BLaER1 treated with 17β-estradiol and CSF1 and Interleukin-3, amounts not matched to agents 10 nM and 100 nM (cell line): ENCODE measurements at regions not wholly inside any gene's neighbourhood (a gene's known extent, or its start where the extent isn't known, plus 50 kb on each side); places are given as distances from the start of the nearest gene placed in this dataset.

Source experiments
- H3K27ac ChIP-seq, 11 experiments: shearing (Covaris generic); formaldehyde crosslinking; 2 replicates each; pipeline ENCODE4 v1.8.1; 2022
- H3K27me3 ChIP-seq, 11 experiments: shearing (Covaris generic); formaldehyde crosslinking; 2 replicates each; pipeline ENCODE4 v1.8.1; 2022
- H3K36me3 ChIP-seq, 11 experiments: shearing (Covaris generic); formaldehyde crosslinking; 2 replicates each; pipeline ENCODE4 v1.8.1; 2022
- H3K4me1 ChIP-seq, 10 experiments: shearing (Covaris generic); formaldehyde crosslinking; 2 replicates each; pipeline ENCODE4 v1.8.1; 2022
- H3K4me2 ChIP-seq, 11 experiments: shearing (Covaris generic); formaldehyde crosslinking; 2 replicates each; pipeline ENCODE4 v1.8.1; 2022
- H3K4me3 ChIP-seq, 10 experiments: shearing (Covaris generic); formaldehyde crosslinking; 2 replicates each; pipeline ENCODE4 v1.8.1; 2022
- H3K9ac ChIP-seq, 11 experiments: shearing (Covaris generic); formaldehyde crosslinking; 2 replicates each; pipeline ENCODE4 v1.8.1; 2022
- H3K9me3 ChIP-seq, 11 experiments: shearing (Covaris generic); formaldehyde crosslinking; replicated peaks in 1 of 11; 2 replicates each; pipeline ENCODE4 v1.8.1; 2022
- H4K20me1 ChIP-seq, 11 experiments: shearing (Covaris generic); formaldehyde crosslinking; 2 replicates each; pipeline ENCODE4 v1.8.1; 2022
- Cebpa-rat ChIP-seq, 11 experiments: shearing (Covaris generic); IDR thresholded peaks; 2 replicates each; pipeline ENCODE4 v1.8.1; 2022

GRCh38 chr19:27750391-27751043 lies 1462.4 kb downstream of the UQCRFS1 start:
- Histone ChIP-seq H3K27me3 (no peaks in the 10 kb centered on the region), H4K20me1 (peaks cover 0 to 5% (median 0%) of the 10 kb centered on the region in 11 experiments; a peak in 1 of 22 replicates), H3K4me3 (no peak overlapping the region), H3K36me3 (peaks cover 0 to 8% (median 0%) of the 10 kb centered on the region in 11 experiments; a peak in 4 of 22 replicates), H3K4me2 (no peak overlapping the region), H3K9me3 (peaks cover 8 to 27% (median 20%) of the 10 kb centered on the region in 11 experiments; a peak in 18 of 22 replicates), H3K4me1 (no peaks in the 10 kb centered on the region), H3K9ac (no peak overlapping the region), H3K27ac (no peak overlapping the region)
- TF ChIP-seq Cebpa-rat (IDR thresholded peaks at IDR 0.05): no peak

DNA sequence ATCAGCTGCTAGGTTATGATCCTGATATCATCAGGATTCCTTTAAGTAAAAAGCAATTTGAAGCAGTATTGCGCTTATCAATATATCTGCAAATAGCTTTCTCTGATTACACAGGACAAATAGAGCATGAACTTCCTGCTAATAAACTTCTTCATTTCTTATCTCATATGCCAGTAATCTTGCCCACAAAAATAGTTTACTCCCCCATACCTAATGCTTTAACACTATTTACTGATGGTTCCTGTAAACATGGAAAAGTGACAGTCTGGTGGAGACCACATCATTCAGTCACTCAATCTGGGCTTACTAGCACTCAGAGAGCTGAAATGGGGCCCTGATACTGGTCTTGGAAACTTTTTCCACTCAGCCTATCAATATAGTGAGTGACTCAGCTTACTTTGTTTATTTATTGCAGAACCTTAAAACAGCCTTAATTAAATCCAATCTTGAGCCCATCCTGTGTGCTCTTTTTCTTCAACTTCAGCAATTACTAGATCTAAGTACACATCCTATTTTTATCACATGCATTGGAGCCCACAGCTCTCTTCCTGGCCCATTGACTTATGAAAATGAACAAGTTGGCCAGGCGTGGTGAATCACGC lies 1464.3 kb downstream of the UQCRFS1 start:
- TF ChIP-seq Cebpa-rat (IDR thresholded peaks at IDR 0.05): no peak

DNA sequence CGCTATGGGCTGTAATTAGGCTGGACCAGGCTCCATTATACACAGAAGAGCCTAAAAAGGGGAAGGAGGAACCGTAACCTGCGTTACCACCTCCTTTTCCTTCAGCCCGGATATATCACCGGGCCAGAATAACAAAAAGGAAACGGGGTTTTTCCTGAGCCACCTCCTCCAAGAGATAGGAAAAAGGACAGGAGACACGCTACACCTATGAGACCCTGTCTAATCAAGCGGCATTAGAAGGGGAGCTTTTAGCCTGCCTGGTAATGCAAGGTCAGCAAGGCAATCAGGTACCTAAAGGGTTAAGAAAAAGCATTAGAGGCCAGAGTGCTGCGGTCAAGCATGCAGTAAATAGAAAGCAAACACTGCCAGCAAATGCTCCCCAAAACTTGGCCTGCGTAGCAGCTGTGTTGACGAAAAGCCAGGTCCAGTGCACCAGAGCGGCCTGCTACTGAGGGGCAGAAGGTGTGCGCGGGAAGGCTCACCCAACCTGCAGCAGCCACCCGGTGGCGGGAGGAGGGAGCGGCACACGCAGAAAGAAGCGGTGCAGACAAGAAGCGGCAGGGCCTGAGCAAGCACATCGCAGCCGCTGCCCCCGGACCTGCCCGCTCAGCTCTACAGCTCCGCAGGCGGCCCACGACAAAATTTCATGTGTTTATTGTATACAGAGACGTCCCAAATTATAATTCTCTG lies 1466.1 kb downstream of the UQCRFS1 start:
- Histone ChIP-seq H3K9me3 (peaks cover 8 to 43% (median 25%) of the 10 kb centered on the region in 11 experiments; a peak in 18 of 22 replicates), H4K20me1 (peaks cover 0 to 5% (median 0%) of the 10 kb centered on the region in 11 experiments; a peak in 1 of 22 replicates), H3K4me1 (no peaks in the 10 kb centered on the region), H3K9ac (no peak overlapping the region), H3K4me2 (no peak overlapping the region), H3K36me3 (peaks cover 6 to 22% (median 12%) of the 10 kb centered on the region in 11 experiments; a peak in 13 of 22 replicates), H3K4me3 (no peak overlapping the region), H3K27ac (no peak overlapping the region), H3K27me3 (no peaks in the 10 kb centered on the region)
- TF ChIP-seq Cebpa-rat (IDR thresholded peaks at IDR 0.05): no peak

More for the DNA sequence above, 1464.3 kb downstream of the UQCRFS1 start:
- no peaks in the 10 kb centered on the region for H3K4me1 ChIP-seq
- H3K9ac ChIP-seq: no peak overlapping the region
- H3K9me3 ChIP-seq: peaks cover 8 to 33% (median 21%) of the 10 kb centered on the region in 11 experiments; a peak in 18 of 22 replicates
- no peaks in the 10 kb centered on the region for H3K27me3 ChIP-seq
- peaks cover 0 to 5% (median 0%) of the 10 kb centered on the region in 11 experiments; a peak in 1 of 22 replicates for H4K20me1 ChIP-seq
- no peak overlapping the region for H3K4me3 ChIP-seq
- no peak overlapping the region for H3K27ac ChIP-seq
- H3K36me3 ChIP-seq: peaks cover 0 to 22% (median 8%) of the 10 kb centered on the region in 11 experiments; a peak in 12 of 22 replicates
- no peak overlapping the region for H3K4me2 ChIP-seq

DNA sequence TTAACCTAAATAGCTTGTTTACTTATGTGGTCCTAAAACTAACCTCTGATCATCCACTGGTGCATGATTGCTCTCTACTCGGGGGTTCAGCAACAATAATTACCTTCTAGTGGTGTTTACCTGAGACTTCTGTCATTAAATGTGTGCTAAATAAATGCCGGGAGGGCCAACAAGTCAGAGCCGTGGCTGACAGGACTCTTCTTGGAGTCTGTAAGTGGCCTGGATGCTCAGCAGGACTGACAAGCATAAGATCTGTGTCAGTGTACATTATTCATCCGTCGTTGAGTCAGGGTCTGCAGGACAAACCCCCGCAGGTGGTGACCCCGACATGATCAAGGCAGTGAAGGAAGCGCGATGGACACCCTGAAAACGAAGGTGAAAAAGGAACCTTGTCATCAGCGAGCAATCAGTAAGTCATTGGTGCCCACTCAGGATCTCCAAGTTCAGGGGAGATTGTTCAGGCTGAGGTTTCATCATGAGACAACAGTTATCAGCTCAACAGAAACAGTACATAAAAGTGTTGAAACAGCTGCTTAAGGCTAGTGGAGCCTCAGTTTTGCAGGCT lies 1466.9 kb downstream of the UQCRFS1 start:
- H3K27me3 ChIP-seq: no peaks in the 10 kb centered on the region
- H3K4me2 ChIP-seq: no peak overlapping the region
- no peak overlapping the region for H3K9ac ChIP-seq
- H3K27ac ChIP-seq: no peak overlapping the region
- peaks cover 6 to 22% (median 13%) of the 10 kb centered on the region in 11 experiments; a peak in 14 of 22 replicates for H3K36me3 ChIP-seq
- no peaks in the 10 kb centered on the region for H3K4me1 ChIP-seq
- no peak overlapping the region for H3K4me3 ChIP-seq
- no peak for TF ChIP-seq Cebpa-rat (IDR thresholded peaks at IDR 0.05)
- H4K20me1 ChIP-seq: peaks cover 0 to 5% (median 0%) of the 10 kb centered on the region in 11 experiments; a peak in 1 of 22 replicates
- H3K9me3 ChIP-seq: peaks cover 8 to 46% (median 25%) of the 10 kb centered on the region in 11 experiments; a peak in 18 of 22 replicates

DNA sequence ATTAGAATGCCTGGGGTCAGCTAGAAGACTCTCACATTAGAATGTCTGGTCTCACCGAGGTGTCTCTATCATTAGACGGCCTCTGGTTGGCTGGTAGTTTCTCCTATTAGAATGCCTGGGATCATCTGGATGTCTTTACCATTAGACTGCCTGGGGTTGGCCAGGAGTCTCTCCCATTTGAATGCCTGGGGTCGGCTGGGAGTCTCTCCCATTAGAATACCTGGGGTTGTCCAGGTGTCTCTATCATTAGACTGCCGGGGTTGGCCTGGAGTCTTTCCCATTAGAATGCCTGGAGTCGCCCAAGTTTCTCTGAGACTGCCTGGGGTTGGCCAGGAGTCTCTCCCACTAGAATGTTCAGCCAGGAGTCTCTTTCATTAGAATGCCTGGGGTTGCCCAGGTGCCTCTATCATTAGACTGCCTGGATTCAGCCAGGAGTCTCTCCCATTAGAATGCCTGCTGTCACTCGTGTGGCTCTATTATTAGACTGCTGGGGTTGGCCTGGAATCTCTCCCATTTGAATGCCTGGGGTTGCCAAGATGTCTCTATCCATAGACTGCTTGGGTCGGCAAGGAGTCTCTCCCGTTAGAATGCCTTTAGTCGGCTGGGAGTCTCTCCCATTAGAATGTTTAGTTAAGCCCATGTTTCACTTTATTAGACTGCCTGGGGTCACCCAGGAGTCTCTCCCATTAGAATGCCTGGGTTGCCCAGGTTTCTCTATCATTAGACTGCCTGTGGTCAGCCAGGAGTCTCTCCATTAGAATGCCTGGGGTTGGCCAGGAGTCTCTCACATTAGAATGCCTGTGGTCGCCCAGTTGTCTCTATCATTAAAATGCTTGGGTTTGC lies 1467.8 kb downstream of the UQCRFS1 start:
- TF ChIP-seq Cebpa-rat (IDR thresholded peaks at IDR 0.05): no peak
- Histone ChIP-seq H3K4me1 (no peaks in the 10 kb centered on the region), H3K36me3 (peaks cover 6 to 26% (median 17%) of the 10 kb centered on the region in 11 experiments; a peak in 15 of 22 replicates), H3K4me2 (no peak overlapping the region), H3K4me3 (no peak overlapping the region), H3K9me3 (peaks cover 10 to 54% (median 30%) of the 10 kb centered on the region in 11 experiments; a peak in 18 of 22 replicates), H3K9ac (no peak overlapping the region), H3K27me3 (no peaks in the 10 kb centered on the region), H4K20me1 (no peaks in the 10 kb centered on the region), H3K27ac (no peak overlapping the region)

DNA sequence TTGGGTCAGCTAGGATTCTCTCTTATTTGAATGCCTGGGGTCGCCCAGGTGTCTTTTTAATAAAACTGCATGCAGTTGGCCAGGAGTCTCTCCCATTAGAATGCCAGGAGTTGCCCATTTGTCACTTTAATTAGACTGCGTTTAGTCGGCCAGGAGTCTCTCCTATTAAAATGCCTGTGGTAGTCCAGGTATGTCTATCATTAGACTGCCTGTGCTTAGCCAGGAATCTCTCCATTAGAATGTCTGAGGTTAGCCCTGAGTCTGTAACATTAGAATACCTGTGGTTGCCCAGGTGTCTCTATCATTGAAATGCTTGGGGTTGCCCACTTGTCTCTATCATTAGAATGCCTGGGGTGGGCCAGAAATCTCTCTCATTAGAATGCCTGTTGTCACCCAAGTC lies 1470.9 kb downstream of the UQCRFS1 start:
- H3K4me1 ChIP-seq: no peaks in the 10 kb centered on the region
- H3K9me3 ChIP-seq: peaks cover 7 to 59% (median 38%) of the 10 kb centered on the region in 11 experiments; a peak in 17 of 22 replicates
- H3K4me2 ChIP-seq: no peak overlapping the region
- TF ChIP-seq Cebpa-rat (IDR thresholded peaks at IDR 0.05): no peak
- no peak overlapping the region for H3K4me3 ChIP-seq
- H3K27me3 ChIP-seq: no peaks in the 10 kb centered on the region
- H3K36me3 ChIP-seq: peaks cover 5 to 51% (median 39%) of the 10 kb centered on the region in 11 experiments; a peak in 21 of 22 replicates
- no peak overlapping the region for H3K9ac ChIP-seq
- no peak overlapping the region for H3K27ac ChIP-seq
- H4K20me1 ChIP-seq: no peaks in the 10 kb centered on the region

- no peak overlapping the region for H3K4me3 ChIP-seq
- no peak for TF ChIP-seq Cebpa-rat (IDR thresholded peaks at IDR 0.05)
- H3K9ac ChIP-seq: no peak overlapping the region
- H3K36me3 ChIP-seq: peaks cover 0 to 58% (median 44%) of the 10 kb centered on the region in 11 experiments; a peak in 21 of 22 replicates
- H3K4me2 ChIP-seq: no peak overlapping the region
- no peak overlapping the region for H3K27ac ChIP-seq
- H3K9me3 ChIP-seq: peaks cover 7 to 59% (median 31%) of the 10 kb centered on the region in 11 experiments; a peak in 17 of 22 replicates
- H4K20me1 ChIP-seq: no peaks in the 10 kb centered on the region
- no peaks in the 10 kb centered on the region for H3K4me1 ChIP-seq
- H3K27me3 ChIP-seq: no peaks in the 10 kb centered on the region
These were observed 1471.7 kb downstream of the UQCRFS1 start for GRCh38 chr19:27741236-27741635.

GRCh38 chr19:27740396-27740795 lies 1472.6 kb downstream of the UQCRFS1 start:
- H4K20me1 ChIP-seq: no peaks in the 10 kb centered on the region
- H3K9me3 ChIP-seq: peaks cover 11 to 66% (median 31%) of the 10 kb centered on the region in 11 experiments; a peak in 17 of 22 replicates
- no peaks in the 10 kb centered on the region for H3K4me1 ChIP-seq
- H3K27ac ChIP-seq: no peak overlapping the region
- TF ChIP-seq Cebpa-rat (IDR thresholded peaks at IDR 0.05): no peak
- H3K4me3 ChIP-seq: no peak overlapping the region
- peaks cover 0 to 63% (median 43%) of the 10 kb centered on the region in 11 experiments for H3K36me3 ChIP-seq
- no peak overlapping the region for H3K4me2 ChIP-seq
- no peak overlapping the region for H3K9ac ChIP-seq
- no peaks in the 10 kb centered on the region for H3K27me3 ChIP-seq
